Glutamatergic neuron (in vitro differentiated cells): ENCODE measurements at regions not wholly inside any gene's neighbourhood (a gene's known extent, or its start where the extent isn't known, plus 50 kb on each side); places are given as distances from the start of the nearest gene placed in this dataset.

Experiments
- DNase-seq: peaks from one replicate; pipeline ENCODE4 v3.0.0; 2022
- H3K27ac Mint-ChIP-seq: one replicate; pipeline ENCODE4 v1.8.0; 2020; ENCODE audit warnings: mild to moderate bottlenecking, mixed read lengths, inconsistent platforms; ENCODE audit not compliant: unreplicated experiment
- H3K27me3 Mint-ChIP-seq: one replicate; pipeline ENCODE4 v1.8.0; 2020; ENCODE audit warnings: mild to moderate bottlenecking, moderate library complexity, mixed read lengths, inconsistent platforms; ENCODE audit not compliant: unreplicated experiment
- H3K36me3 Mint-ChIP-seq: one replicate; pipeline ENCODE4 v1.8.0; 2020; ENCODE audit warnings: mild to moderate bottlenecking, mixed read lengths, inconsistent platforms; ENCODE audit not compliant: unreplicated experiment
- H3K4me1 Mint-ChIP-seq: one replicate; pipeline ENCODE4 v1.8.0; 2020; ENCODE audit warnings: mild to moderate bottlenecking, low read depth, mixed read lengths, inconsistent platforms; ENCODE audit not compliant: unreplicated experiment
- H3K4me3 Mint-ChIP-seq: one replicate; pipeline ENCODE4 v1.8.0; 2020; ENCODE audit warnings: mild to moderate bottlenecking, mixed read lengths, inconsistent platforms; ENCODE audit not compliant: unreplicated experiment
- H3K9me3 Mint-ChIP-seq: one replicate; pipeline ENCODE4 v1.8.0; 2020; ENCODE audit warnings: mild to moderate bottlenecking, moderate library complexity, mixed read lengths, inconsistent platforms; ENCODE audit not compliant: unreplicated experiment
- CTCF ChIP-seq: fragments of 200-600 bp; sonication (generic); IDR thresholded peaks from one replicate; pipeline ENCODE4 v1.5.0; 2021; ENCODE audit not compliant: partially characterized antibody, unreplicated experiment

DNA sequence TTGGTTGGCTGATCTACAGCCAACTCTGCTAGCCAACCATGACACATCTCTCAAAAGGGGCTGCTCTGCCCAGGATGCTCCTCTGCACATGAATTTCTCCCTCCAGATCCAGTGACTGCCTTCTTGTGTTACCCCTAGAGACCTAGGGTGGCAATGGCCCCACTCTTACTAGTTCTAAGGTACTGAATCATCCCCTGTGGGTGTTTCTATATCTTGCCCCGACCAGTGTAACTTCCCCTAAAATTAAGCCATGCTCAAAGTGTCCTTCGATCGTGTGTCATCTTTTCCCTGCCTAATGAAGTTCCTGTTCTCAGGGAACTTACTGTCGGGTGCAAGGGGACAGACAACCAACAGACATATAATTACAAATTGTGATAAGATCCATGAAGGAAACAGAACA is 113.3 kb downstream of the FAM76B start:
- TF ChIP-seq CTCF, result no peak

GRCh38 chr11:95675585-95675984 is 114.0 kb downstream of the FAM76B start:
- no peaks in the 10 kb centered on the region for H3K9me3 Mint-ChIP-seq
- no peak overlapping the region for H3K4me3 Mint-ChIP-seq
- DNase-seq, result no peak
- no peaks in the 10 kb centered on the region for H3K4me1 Mint-ChIP-seq
- TF ChIP-seq CTCF, result no peak
- no peaks in the 10 kb centered on the region for H3K27me3 Mint-ChIP-seq
- H3K36me3 Mint-ChIP-seq, result no peaks in the 10 kb centered on the region
- H3K27ac Mint-ChIP-seq, result no peak overlapping the region

More for the DNA sequence above, 113.3 kb downstream of the FAM76B start:
- H3K36me3 Mint-ChIP-seq, result no peaks in the 10 kb centered on the region
- no peak overlapping the region for H3K27ac Mint-ChIP-seq
- no peaks in the 10 kb centered on the region for H3K27me3 Mint-ChIP-seq
- DNase-seq, result no peak
- H3K4me1 Mint-ChIP-seq, result no peaks in the 10 kb centered on the region
- H3K4me3 Mint-ChIP-seq, result no peak overlapping the region
- H3K9me3 Mint-ChIP-seq, result no peaks in the 10 kb centered on the region

GRCh38 chr11:95674657-95675358 is 114.8 kb downstream of the FAM76B start:
- H3K9me3 Mint-ChIP-seq, result no peaks in the 10 kb centered on the region
- no peak for TF ChIP-seq CTCF
- no peak for DNase-seq
- no peak overlapping the region for H3K27ac Mint-ChIP-seq
- H3K27me3 Mint-ChIP-seq, result no peaks in the 10 kb centered on the region
- no peaks in the 10 kb centered on the region for H3K4me1 Mint-ChIP-seq
- no peaks in the 10 kb centered on the region for H3K36me3 Mint-ChIP-seq
- no peak overlapping the region for H3K4me3 Mint-ChIP-seq

DNA sequence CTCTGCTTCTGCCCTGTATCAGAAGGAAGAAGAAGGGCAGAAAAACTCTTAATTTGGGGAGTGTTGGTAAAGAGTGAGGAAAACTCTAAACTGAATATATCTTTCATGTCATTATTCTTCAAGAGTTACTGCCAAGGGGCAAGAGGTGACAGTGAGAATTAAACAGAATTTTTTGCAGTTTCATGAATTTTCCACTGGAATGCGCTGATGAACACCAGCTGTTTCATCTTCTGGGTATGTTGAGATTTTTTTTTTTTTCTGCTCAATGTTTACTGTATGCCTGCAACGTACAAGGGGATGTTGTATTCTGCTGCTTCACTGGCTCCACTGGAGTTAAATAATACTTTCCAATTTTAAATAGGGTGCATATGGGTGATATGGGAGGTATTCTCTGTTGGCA is 117.8 kb downstream of the FAM76B start:
- no peak for DNase-seq
- Mint-ChIP-seq H3K27ac (no peak overlapping the region), H3K4me1 (no peaks in the 10 kb centered on the region)

More for the DNA sequence above, 117.8 kb downstream of the FAM76B start:
- Mint-ChIP-seq H3K27me3 (no peaks in the 10 kb centered on the region), H3K4me3 (no peak overlapping the region), H3K36me3 (no peaks in the 10 kb centered on the region), H3K9me3 (no peaks in the 10 kb centered on the region)
- no peak for TF ChIP-seq CTCF
